Smooth muscle cell (in vitro differentiated cells): ENCODE measurements at regions not wholly inside any gene's neighbourhood (a gene's known extent, or its start where the extent isn't known, plus 50 kb on each side); places are given as distances from the start of the nearest gene placed in this dataset.

ENCODE experiments used
- DNase-seq: peaks from one replicate; lab custom pipeline; 2025; ENCODE audit not compliant: unreplicated experiment; lab: John Stamatoyannopoulos, UW
- H2AFZ ChIP-seq: fragments of 200-600 bp; sonication (generic); 2 replicates; pipeline ENCODE4 v1.6.0; 2016; ENCODE audit warnings: antibody characterized with exemption, low read depth, mild to moderate bottlenecking
- H3F3A ChIP-seq: fragments of 200-600 bp; sonication (generic); 2 replicates; pipeline ENCODE4 v1.6.0; 2017; ENCODE audit warnings: antibody characterized with exemption, low read depth
- H3K27ac ChIP-seq: fragments of 200-600 bp; sonication (generic); 2 replicates; pipeline ENCODE4 v1.5.1; 2016; ENCODE audit warnings: low read depth, mild to moderate bottlenecking
- H3K27me3 ChIP-seq: fragments of 200-600 bp; sonication (generic); 2 replicates; pipeline ENCODE4 v1.6.1; 2016; ENCODE audit warnings: low read depth, mild to moderate bottlenecking
- H3K36me3 ChIP-seq: fragments of 200-600 bp; sonication (generic); 2 replicates; pipeline ENCODE4 v1.5.1; 2016; ENCODE audit warnings: low read depth
- H3K4me1 ChIP-seq: fragments of 200-600 bp; sonication (generic); 2 replicates; pipeline ENCODE4 v1.5.1; 2016; ENCODE audit warnings: low read depth
- H3K4me2 ChIP-seq: fragments of 200-600 bp; sonication (generic); 2 replicates; pipeline ENCODE4 v1.6.0; 2016; ENCODE audit warnings: mild to moderate bottlenecking
- H3K4me3 ChIP-seq: fragments of 200-600 bp; sonication (generic); 2 replicates; pipeline ENCODE4 v1.5.1; 2016; ENCODE audit warnings: mild to moderate bottlenecking
- H3K79me2 ChIP-seq: fragments of 200-600 bp; sonication (generic); 2 replicates; pipeline ENCODE4 v1.6.0; 2016; ENCODE audit warnings: low read depth, mild to moderate bottlenecking
- H3K9ac ChIP-seq: fragments of 200-600 bp; sonication (generic); 2 replicates; pipeline ENCODE4 v1.6.0; 2016; ENCODE audit warnings: low read depth
- H3K9me3 ChIP-seq: fragments of 200-600 bp; sonication (generic); replicated peaks from 2 replicates; pipeline ENCODE4 v1.5.1; 2016; ENCODE audit warnings: low read depth
- H4K20me1 ChIP-seq: fragments of 200-600 bp; sonication (generic); 2 replicates; pipeline ENCODE4 v1.6.0; 2016; ENCODE audit warnings: low read depth
- WGBS: methylation state at CpG from one replicate; pipeline ENCODE4 v1.1.7; 2016; ENCODE audit warnings: low lambda C conversion rate; 5-methylcytosine and 5-hydroxymethylcytosine counted together
- TF ChIP-seq, protein P1 (sequence below): fragments of 200-600 bp; sonication (generic); IDR thresholded peaks from 2 replicates; pipeline ENCODE4 v1.5.1; 2017; ENCODE audit warnings: borderline replicate concordance, mild to moderate bottlenecking, antibody characterized with exemption; ENCODE audit not compliant: insufficient read depth, poor library complexity, severe bottlenecking

DNA sequence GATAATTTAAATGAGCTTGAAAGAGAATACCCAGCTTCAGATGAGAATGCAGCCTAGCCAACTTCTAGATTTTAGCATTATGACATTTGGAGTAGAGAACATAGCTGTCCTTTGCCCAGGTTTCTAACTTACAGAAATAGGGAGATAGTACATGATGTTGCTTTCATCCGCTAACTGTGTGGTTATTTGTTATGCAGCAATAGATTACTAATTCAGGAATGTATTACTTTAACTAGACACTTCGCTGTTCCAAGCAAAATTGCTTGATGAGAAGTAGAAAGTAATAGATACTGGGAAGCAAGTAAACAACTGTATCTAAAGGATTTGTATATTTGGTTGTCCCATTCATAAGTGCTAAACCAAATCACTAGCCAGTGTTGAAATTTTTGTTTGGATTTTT is 790.9 kb upstream of the PRR20A start:
- no peaks in the 10 kb centered on the region for H3K4me1 ChIP-seq
- no peaks in the 10 kb centered on the region for H3K27me3 ChIP-seq
- no peak overlapping the region for H3K4me3 ChIP-seq
- 96% methylated on average over 2 of the region's 2 CpGs for WGBS
- H3K36me3 ChIP-seq = no peaks in the 10 kb centered on the region
- no peak overlapping the region for H3K9ac ChIP-seq
- H3K4me2 ChIP-seq = no peak overlapping the region
- no peaks in the 10 kb centered on the region for H3K9me3 ChIP-seq
- TF ChIP-seq, protein P1, sequence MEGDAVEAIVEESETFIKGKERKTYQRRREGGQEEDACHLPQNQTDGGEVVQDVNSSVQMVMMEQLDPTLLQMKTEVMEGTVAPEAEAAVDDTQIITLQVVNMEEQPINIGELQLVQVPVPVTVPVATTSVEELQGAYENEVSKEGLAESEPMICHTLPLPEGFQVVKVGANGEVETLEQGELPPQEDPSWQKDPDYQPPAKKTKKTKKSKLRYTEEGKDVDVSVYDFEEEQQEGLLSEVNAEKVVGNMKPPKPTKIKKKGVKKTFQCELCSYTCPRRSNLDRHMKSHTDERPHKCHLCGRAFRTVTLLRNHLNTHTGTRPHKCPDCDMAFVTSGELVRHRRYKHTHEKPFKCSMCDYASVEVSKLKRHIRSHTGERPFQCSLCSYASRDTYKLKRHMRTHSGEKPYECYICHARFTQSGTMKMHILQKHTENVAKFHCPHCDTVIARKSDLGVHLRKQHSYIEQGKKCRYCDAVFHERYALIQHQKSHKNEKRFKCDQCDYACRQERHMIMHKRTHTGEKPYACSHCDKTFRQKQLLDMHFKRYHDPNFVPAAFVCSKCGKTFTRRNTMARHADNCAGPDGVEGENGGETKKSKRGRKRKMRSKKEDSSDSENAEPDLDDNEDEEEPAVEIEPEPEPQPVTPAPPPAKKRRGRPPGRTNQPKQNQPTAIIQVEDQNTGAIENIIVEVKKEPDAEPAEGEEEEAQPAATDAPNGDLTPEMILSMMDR = no peak
- H3K27ac ChIP-seq = no peak overlapping the region
- no peaks in the 10 kb centered on the region for H3K79me2 ChIP-seq
- H4K20me1 ChIP-seq = no peaks in the 10 kb centered on the region
- no peak for DNase-seq
- H3F3A ChIP-seq = no peaks in the 10 kb centered on the region
- H2AFZ ChIP-seq = no peak overlapping the region

DNA sequence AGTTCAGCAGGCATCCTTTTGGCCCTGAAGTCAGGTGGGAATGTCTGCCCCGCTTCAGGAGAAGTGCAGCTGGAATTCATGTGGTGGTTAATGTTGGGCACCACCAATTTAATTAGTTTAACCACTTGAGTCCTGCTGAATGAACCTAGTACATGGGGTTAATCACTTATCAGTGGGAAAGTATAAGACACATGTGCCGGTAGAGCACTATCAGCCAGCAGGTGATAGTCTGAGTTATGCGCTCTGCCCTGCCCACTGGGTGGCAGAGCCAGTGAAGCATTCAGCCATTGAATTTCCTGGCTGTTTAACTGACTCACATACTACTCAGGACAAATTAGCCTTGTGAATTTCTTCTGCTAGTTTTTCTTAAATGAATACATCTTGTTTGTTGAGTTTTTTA is 789.7 kb upstream of the PRR20A start:
- no peak overlapping the region for H2AFZ ChIP-seq
- H3K27ac ChIP-seq = no peak overlapping the region
- TF ChIP-seq, protein P1 = no peak
- H3K4me2 ChIP-seq = no peak overlapping the region
- H3K79me2 ChIP-seq = no peaks in the 10 kb centered on the region
- H4K20me1 ChIP-seq = no peaks in the 10 kb centered on the region
- no peaks in the 10 kb centered on the region for H3K4me1 ChIP-seq
- no peaks in the 10 kb centered on the region for H3K36me3 ChIP-seq
- no peak overlapping the region for H3K4me3 ChIP-seq
- no peak for DNase-seq
- no peaks in the 10 kb centered on the region for H3K9me3 ChIP-seq
- H3F3A ChIP-seq = no peaks in the 10 kb centered on the region
- 91% methylated on average over 3 of the region's 3 CpGs for WGBS
- no peak overlapping the region for H3K9ac ChIP-seq
- H3K27me3 ChIP-seq = no peaks in the 10 kb centered on the region

DNA sequence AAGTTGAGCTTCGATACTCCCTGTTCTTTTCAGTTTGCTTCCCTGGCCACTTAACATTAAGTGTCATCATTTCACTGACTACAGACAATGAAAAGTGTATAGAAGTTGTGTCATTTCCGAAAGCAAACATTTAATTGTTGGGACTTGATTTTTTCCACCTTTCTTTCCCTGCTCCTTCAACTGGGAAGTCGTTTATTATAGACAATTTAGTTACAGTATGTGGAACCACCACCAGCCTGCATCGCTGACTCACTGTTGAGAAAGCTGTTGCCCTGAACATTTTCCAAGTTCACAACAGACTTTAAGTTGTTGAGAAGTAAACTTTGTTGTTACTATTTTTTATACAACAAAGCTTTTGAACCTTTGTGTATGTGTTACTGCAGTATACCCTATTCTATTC is 788.4 kb upstream of the PRR20A start:
- Histone ChIP-seq H3K9ac (no peak overlapping the region), H3K79me2 (no peaks in the 10 kb centered on the region), H3K4me3 (no peak overlapping the region), H3K27ac (no peak overlapping the region), H3K36me3 (no peaks in the 10 kb centered on the region), H3K4me1 (no peaks in the 10 kb centered on the region), H2AFZ (peak overlapping the region; percentile 36), H3K4me2 (no peak overlapping the region), H3F3A (no peaks in the 10 kb centered on the region), H3K9me3 (no peaks in the 10 kb centered on the region), H4K20me1 (no peaks in the 10 kb centered on the region), H3K27me3 (no peaks in the 10 kb centered on the region)
- 80% methylated on average over 4 of the region's 4 CpGs for WGBS
- TF ChIP-seq, protein P1 = no peak
- DNase-seq = no peak

DNA sequence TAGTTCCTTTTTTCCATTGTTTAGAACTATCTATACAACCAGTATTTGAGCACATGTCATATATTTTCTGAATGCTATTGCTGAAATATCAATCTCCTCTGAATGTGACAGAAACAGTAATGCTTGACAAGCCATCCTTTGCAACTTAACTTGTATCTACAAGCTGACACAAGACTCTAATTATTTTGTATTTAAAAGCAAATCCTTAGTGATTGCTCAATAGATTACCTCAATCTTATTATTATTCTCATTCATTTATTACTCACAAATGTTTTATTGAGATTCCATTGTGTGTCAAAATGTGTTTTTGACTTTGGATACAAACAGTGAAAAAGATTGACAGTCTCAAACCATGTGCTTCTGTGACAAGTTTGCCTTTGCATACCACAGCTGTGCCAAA is 787.8 kb upstream of the PRR20A start:
- Histone ChIP-seq H3K4me3 (no peak overlapping the region), H3K79me2 (no peaks in the 10 kb centered on the region), H3K9ac (no peak overlapping the region), H2AFZ (no peak overlapping the region), H3K9me3 (no peaks in the 10 kb centered on the region), H3F3A (no peaks in the 10 kb centered on the region), H4K20me1 (no peaks in the 10 kb centered on the region), H3K4me1 (no peaks in the 10 kb centered on the region), H3K27ac (no peak overlapping the region), H3K4me2 (no peak overlapping the region), H3K36me3 (no peaks in the 10 kb centered on the region), H3K27me3 (no peaks in the 10 kb centered on the region)
- TF ChIP-seq, protein P1 = no peak
- no peak for DNase-seq
